ENCODE measurements at regions not wholly inside any gene's neighbourhood (a gene's known extent, or its start where the extent isn't known, plus 50 kb on each side); places are given as distances from the start of the nearest gene placed in this dataset.
A peak's percentile ranks its signal among the peaks of the same experiment; 100 is the strongest.

- no peak for DNase-seq
Measured at GRCh38 chr9:79885093-79885857, 313.5 kb downstream of the TLE4 start.

GRCh38 chr9:79884546-79884945, 312.8 kb downstream of the TLE4 start:
- DNase-seq: no peak

DNA sequence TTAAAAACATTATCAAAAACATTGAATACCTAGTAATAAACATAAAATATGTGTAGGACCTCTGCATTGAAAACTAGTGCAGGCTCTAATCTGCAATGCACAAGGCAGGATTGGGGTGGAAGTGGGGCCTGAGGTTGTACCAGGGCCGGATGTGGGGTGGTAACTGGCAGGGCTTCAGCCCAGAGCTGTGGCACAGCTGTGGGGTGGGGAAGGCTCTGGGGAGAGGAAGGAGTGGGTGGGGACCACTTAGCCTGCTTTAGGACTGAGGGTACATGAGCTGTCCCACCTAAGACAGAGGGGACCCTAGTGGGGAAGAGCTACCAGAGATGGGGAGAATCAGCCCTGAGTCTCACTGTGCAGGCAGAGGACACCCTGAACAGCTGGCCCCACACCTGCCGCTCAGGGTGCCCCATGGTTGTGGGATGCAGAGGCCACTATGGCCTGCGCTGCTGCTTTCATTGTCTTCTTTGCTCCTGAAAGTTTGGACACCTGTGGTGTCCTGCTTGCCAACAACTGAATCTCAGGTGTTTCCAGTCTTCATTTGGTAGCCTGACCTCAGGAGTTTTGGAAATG, 311.4 kb downstream of the TLE4 start:
- no peak for DNase-seq

DNA sequence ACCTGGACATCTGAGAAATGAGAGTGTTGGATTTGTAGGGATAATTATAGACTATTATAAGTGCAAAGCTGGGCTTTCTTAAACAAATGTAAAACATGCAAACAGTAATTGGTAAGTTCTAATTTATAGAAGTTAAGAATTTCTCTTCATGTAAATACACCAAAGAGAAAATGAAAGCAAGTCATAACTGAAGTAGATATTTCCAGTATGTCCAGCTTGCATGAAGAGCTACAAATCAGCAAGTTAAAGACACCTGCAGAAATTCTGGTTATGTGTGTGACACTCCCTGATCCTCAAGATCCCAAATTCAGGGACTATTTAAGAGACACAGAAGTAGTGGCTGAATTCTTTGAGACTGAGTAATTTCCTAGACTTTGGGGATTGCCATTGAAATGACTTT, 308.9 kb downstream of the TLE4 start:
- no peak for DNase-seq

GRCh38 chr9:79877943-79878602, 306.3 kb downstream of the TLE4 start:
- no peak for DNase-seq

DNA sequence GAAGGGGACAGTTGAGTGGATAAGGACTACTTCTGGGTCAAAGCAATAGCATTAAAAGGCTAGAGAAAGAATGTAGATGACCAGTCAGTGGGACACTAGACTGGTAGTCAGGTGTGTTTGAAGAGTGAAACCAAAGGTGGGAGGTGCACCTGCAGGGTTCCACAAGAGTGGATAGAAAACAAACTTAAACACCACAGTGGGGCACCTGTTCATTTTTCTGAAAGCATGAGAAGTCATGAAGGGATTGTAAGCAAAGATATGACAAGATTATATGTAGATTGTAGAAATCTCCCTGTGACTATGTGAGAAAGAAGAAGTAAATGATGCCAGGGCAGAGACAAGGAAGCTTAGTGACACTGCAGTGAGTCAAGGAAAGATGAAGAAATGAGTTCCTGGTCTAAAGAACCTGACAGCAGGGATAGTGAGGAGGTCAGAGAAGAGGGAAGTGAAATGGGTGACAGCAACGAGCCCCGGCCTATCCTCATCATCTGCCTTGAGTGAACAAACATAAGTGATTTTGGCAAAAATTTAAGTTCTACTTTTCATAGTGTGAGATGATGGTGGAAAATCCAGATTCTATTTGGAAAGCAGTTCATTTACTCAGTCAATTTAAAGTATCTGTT, 296.9 kb downstream of the TLE4 start:
- no peak for DNase-seq

DNA sequence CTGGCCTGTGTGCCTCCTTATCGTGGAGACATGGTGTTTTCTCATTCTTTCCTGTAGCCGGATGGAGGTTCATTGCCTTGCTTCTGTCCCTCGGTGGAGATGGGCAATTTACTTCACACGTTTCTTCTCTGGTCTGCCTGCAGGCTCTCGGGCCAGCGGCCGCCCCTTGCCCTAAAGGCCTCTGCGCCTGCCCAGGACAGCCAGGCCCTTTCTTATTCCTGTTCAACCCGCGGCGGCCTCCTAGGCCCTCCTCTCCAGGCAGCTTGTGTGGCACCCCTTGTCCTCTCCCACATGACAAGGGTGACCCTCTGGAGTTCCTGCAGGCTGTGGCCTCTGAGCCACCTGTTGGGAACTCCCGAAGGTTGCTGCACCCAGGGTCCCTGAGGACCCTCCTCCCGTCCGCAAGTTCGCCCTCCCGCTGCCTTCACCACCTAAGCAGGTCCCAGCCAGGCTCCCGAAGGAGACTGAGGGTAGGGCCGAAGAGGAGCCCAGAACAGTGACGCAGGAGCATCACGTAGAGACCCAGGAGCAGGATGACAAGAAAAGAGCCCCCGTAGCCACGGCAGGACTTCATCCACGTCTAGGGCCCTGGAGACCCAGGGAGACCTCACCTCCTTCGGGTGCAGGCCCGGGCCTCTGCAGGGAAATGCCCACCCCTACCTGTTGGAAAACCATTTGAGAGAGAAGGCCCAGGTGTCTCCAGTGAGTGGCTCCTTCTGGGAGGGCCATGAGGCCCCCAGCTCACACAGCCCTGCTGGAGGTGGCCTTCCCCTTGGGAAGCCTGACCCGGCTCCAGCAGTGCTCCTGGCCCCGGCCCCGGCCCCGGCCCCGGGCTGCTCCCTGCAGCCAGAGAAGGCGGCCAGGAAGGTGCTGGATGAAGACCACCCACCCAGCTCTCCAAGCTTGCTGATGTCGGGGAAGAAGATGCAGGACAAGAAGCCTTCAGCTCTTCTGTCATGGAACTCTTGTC, 291.4 kb downstream of the TLE4 start:
- DNase-seq: no peak

DNA sequence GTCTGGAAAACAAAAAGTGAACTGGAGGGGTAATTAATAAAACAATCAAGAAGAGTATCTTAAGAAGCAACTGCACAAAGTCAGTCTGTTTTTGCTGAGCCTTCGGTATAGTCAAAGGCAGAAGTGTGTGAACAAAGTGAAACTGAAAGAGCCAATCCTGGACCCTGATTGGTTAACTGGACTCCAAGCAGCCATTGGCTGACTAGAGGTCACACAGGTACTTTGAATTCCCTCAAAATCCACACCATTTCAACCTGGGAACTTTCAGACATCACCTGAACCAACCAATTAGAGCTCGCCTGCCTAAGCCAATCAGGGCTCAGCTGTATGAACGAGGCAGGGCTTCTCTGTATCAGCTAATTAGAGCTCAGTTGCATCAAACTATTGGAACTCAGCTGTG, 286.7 kb downstream of the TLE4 start:
- no peak for DNase-seq

DNA sequence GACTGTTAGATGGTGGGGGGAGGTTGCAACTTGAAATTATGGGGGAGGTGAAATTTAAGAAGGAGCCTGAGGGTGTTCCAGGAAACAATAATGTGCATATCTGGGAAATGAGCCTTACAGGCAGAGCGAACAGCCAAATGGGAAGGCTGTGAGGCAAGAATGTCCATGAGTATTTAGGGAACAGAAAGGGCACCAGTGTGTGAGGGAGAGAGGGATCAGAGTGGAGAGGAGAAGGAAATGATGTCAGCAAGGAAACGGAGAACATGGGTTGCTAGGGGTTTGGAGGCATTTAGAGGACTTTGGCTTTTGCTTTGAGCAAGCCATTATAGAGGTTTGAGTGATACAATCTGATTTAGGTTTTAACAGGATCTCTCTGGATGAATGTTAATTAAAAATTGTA, 285.4 kb downstream of the TLE4 start:
- DNase-seq: no peak

- no peak for DNase-seq
Measured at GRCh38 chr9:79847074-79847473, 275.3 kb downstream of the TLE4 start.

DNA sequence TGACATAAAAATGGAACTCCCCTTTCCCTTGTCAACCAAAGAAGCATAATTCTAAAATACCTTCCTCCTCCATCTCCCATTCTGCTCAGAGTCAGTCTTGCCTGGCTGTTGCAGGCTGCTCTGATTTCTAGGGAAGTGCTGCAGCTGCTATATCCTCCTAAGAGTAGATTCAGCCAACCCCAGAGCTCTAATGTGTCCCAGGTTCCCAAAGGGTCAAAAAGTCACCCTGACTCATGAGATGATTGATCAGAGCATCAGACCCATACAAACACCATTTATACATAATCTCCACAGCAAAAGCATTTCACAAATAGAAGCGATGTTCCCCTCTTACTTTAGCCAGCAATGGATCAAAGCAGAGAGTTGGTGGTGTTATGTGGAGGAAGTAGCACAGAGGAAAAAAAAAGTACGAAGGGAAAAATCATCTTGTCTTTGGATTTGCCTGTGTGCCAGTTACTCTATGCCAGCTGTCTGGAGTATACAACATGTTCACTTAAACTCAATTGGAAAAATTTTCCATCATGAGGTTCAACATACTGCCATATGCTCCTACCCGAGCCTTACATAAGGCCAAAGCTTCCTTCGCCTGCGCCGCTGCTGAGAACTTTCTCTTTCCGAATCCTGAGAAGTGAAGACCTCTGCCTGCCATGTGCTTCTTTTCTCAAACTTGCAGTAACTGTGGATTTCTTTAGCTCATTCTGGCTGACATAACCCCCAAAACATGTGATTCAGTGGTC, 258.0 kb downstream of the TLE4 start:
- DNase-seq: no peak

DNA sequence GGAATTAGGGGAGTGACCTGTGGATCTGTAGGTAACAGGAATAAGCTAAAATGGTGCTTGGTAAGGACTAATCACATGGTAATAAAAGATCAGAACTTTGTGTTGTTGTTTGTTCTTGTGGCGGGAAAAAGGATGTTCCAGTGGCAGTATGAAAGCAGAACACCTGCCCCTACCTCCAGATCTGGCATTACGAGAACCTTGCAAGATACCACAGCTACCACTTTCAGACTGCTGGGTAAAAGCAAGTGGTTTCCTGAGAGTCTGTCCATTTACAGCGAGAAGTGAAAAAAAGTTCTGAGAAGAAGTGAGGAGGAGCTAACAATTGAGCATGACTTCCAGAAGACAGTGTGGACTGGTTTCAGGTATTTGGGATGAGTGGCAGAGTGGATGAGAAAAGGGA, 252.5 kb downstream of the TLE4 start:
- no peak for DNase-seq

- DNase-seq: peak; percentile 39
Measured at GRCh38 chr9:79817438-79818004, 245.8 kb downstream of the TLE4 start.

GRCh38 chr9:79813258-79813638, 241.5 kb downstream of the TLE4 start:
- DNase-seq: no peak

DNA sequence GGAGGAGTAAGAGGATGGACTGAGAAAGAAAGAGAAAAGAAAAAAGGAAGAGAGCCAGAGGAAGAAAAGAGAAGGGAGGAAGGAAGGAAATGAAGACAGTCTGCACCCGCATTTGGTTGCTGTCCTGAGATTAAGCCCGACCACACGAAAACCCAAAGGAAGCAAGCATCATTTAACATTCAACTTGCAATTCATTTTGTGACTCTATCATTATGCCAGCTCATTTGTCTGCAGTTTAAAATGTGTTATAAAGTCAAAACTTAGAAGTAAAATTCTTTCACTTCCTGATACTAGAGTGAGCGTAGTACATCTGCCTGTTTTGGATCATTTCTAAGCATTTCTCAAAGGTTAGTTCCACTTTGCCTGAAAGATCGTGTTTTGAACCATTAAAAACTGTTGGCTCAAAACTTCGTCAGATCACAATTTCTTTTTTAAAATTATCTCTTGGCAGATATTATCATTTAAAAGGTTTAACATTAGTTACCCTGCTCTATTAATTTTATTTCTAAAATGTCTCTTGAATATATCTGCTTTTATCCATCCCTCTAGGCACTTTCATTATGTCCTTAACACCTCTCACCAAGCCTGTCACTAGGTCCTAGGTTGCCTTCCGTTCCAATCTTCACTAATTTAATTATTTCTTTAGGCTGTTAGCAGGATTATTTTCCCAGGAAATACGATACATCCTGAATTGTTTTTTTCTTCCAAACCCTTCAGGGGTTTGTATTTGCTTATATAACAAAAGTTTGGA, 240.9 kb downstream of the TLE4 start:
- DNase-seq: no peak

DNA sequence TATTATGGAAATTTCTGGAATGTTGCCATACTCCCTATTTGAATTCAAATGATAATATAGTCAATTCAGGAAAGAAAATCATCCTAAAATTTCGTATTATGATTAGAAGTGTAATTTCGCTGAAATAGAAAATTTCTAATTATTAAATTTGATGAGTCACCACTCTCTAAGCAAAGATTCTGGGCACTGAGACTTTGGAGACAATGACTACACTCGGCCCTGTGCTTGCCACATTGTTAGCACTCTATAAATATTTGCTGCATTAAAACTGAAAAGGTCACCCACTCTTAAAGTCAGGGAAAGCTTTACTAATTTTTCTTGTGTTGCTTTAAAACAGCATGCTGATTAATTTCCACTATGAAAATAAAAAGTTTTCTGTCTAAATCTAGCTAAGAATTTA, 240.3 kb downstream of the TLE4 start:
- DNase-seq: no peak

DNA sequence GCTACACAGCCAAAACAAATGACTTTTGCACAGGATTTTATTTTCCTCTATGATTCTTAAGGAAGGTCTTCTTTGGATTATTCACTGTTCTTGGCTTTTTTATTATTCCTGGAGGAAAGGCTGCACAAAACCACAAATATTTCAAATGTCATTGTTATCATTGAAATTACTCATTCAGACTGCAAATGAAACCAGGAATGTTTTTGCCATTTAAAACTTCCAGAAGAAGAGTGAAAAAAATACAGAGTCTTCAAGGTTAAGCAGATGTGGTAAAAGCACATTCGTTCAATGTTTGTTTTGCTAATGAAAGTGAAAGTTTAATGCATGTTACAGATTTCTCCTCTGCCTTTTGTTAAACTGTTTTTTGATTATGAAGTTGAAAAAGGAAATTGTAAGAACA, 238.2 kb downstream of the TLE4 start:
- DNase-seq: peak; percentile 19

- no peak for DNase-seq
Measured at GRCh38 chr9:79809316-79809876, 237.6 kb downstream of the TLE4 start.

DNA sequence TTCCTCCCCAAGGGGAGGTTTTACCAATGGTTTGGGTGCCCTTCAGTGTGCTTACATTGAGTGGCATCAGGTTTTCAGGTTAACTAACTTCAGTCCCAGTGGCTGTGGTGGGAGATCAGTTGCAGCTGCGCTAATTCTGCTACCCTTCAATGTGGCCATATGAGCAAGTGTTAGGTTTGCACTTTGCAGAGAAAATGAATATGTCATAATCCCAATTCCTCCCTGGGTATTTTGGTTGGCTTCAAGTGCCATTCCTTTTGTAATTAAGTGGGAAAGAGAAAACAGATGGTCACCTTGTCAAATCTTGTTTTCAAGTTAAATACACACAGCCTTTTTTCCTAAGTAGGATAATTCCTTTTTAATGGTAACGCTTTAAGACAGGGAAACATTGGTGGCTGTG, 236.2 kb downstream of the TLE4 start:
- no peak for DNase-seq

GRCh38 chr9:79806086-79806485, 234.3 kb downstream of the TLE4 start:
- no peak for DNase-seq
